Heart left ventricle (tissue), 16 donors: ENCODE measurements at regions not wholly inside any gene's neighbourhood (a gene's known extent, or its start where the extent isn't known, plus 50 kb on each side); places are given as distances from the start of the nearest gene placed in this dataset.
A peak's percentile ranks its signal among the peaks of the same experiment; 100 is the strongest.

Experiments
- ATAC-seq, 4 donors: fragments of 200-7000 bp; cut with Tn5 transposase; one replicate each; pipeline ENCODE4 v1.9.1; 2020 to 2022; ENCODE audit warnings: moderate library complexity in 4 of 4, mild to moderate bottlenecking in 3 of 4, moderate number of reproducible peaks in 1 of 4
- DNase-seq, 5 donors: peaks; one replicate each; pipeline ENCODE4 v3.0.0-alpha.2; 2020
- H3K27ac ChIP-seq, 12 donors: fragments of 200-600 bp; sonication (generic) in 4 of 12; one replicate each; pipeline versions ENCODE4 v1.5.0 to v1.8.0; 2016 to 2022; ENCODE audit warnings: mild to moderate bottlenecking in 2 of 12
- H3K27me3 ChIP-seq, 9 donors: fragments of 200-600 bp; sonication (generic) in 2 of 9; one replicate each; pipeline versions ENCODE4 v1.5.1 to v1.8.0; 2016 to 2022; ENCODE audit warnings: mild to moderate bottlenecking in 3 of 9
- H3K36me3 ChIP-seq, 9 donors: fragments of 200-600 bp; sonication (generic) in 2 of 9; one replicate each; pipeline versions ENCODE4 v1.5.0 to v1.8.0; 2018 to 2022; ENCODE audit warnings: mild to moderate bottlenecking in 2 of 9
- H3K4me1 ChIP-seq, 12 donors: fragments of 200-600 bp; sonication (generic) in 4 of 12; one replicate each; pipeline versions ENCODE4 v1.5.0 to v1.8.0; 2016 to 2022; ENCODE audit warnings: mild to moderate bottlenecking in 3 of 12
- H3K4me3 ChIP-seq, 12 donors: fragments of 200-600 bp; sonication (generic) in 4 of 12; one replicate each; pipeline versions ENCODE4 v1.5.0 to v1.8.0; 2017 to 2022; ENCODE audit warnings: mild to moderate bottlenecking in 9 of 12, moderate library complexity in 4 of 12
- H3K9me3 ChIP-seq, 12 donors: fragments of 200-600 bp; sonication (generic) in 4 of 12; one replicate each; pipeline versions ENCODE4 v1.5.0 to v1.8.0; 2016 to 2022; ENCODE audit warnings: mild to moderate bottlenecking in 1 of 12
- CTCF ChIP-seq, 12 donors: fragments of 200-600 bp; sonication (generic) in 4 of 12; IDR thresholded peaks; one replicate each; pipeline versions ENCODE4 v1.5.0 to v1.8.0; 2018 to 2022; ENCODE audit warnings: antibody characterized with exemption in 12 of 12, mild to moderate bottlenecking in 5 of 12
- POLR2A ChIP-seq, 2 donors: fragments of 450-650 bp; IDR thresholded peaks; one replicate each; pipeline ENCODE4 v1.6.1; 2017; ENCODE audit warnings: antibody characterized with exemption in 2 of 2, mild to moderate bottlenecking in 2 of 2, moderate library complexity in 2 of 2
- WGBS, 4 donors: extraction: QIAGEN DNeasy Blood & Tissue Kit in 2 of 4; methylation state at CpG; one replicate each; pipeline versions ENCODE4 v1.1.5 to v1.1.7; 2013 to 2018; 5-methylcytosine and 5-hydroxymethylcytosine counted together
- intact Hi-C, 10 donors: fragments of 100-400 bp; cut with DNase I; formaldehyde crosslinking; loops; one replicate each; pipeline versions ENCODE4 v1.11.1 to v1.14.2; 2022
- donor health status: ischemic (EF 13 %, LVEDD 7.1; RV severe dilation, severe dysfunction).
- donor health status: healthy with polysubstance abuse.
- donor health status: DM: no; HTN: yes; CAD: no.
- donor health status: DM: no; HTN: no; CAD: no.
- donor health status: ischemic (EF 25% LVEDD 6.9; RV normal size, moderate dysfunction).
- donor health status: ischemic (EF 25% LVEDD 5.7; RV mildly dilated, moderate dysfunction).
- donor health status: healthy.
- donor health status: DM: yes; HTN: yes; CAD: no.
- donor health status: ischemic (EF 35%, LVEDD 5.7; RV mildly dilated, moderate dysfunction).
- donor health status: nonischemic (EF 11% LVEDD 7.7; RV severe dilation, severe dysfunction).
- donor health status: DM: yes; HTN: yes; CAD: no.
- donor health status: PGD.
- donor health status: ischemic (EF 29% LVEDD 5.4; RV normal size, mild dysfunction).
- donor health status: nonischemic (EF 23%, LVEDD 6.1; RV moderate dilation, normal function).

GRCh38 chr20:58010666-58011065, 217.8 kb downstream of the ANKRD60 start:
- ATAC-seq (no peak), DNase-seq (peak in 1 of 5 donors; percentile 14)
- 88 to 93% (median 89%) methylated on average over 10 to 13 of the region's 13 CpGs for whole genome bisulfite sequencing, 4 donors
- Histone ChIP-seq H3K27me3 (no peaks in the 10 kb centered on the region), H3K9me3 (peaks cover 0 to 8% (median 0%) of the 10 kb centered on the region in 12 donors), H3K4me1 (peaks cover 0 to 3% (median 0%) of the 10 kb centered on the region in 12 donors), H3K36me3 (no peaks in the 10 kb centered on the region), H3K4me3 (no peak overlapping the region), H3K27ac (no peak overlapping the region)
- intact Hi-C loops = no loop called here
- no peak for TF ChIP-seq CTCF (IDR thresholded peaks at IDR 0.05)
- no peak for TF ChIP-seq POLR2A (IDR thresholded peaks at IDR 0.05)

- no peaks in the 10 kb centered on the region for H3K27me3 ChIP-seq
- TF ChIP-seq CTCF (IDR thresholded peaks at IDR 0.05) = no peak
- TF ChIP-seq POLR2A (IDR thresholded peaks at IDR 0.05) = no peak
- H3K4me1 ChIP-seq = peaks cover 0 to 3% (median 0%) of the 10 kb centered on the region in 12 donors
- no peak overlapping the region for H3K4me3 ChIP-seq
- no peaks in the 10 kb centered on the region for H3K36me3 ChIP-seq
- no peak overlapping the region for H3K27ac ChIP-seq
- 91 to 96% (median 95%) methylated on average over 7 of the region's 7 CpGs for WGBS, 4 donors
- peaks cover 0 to 3% (median 0%) of the 10 kb centered on the region in 12 donors for H3K9me3 ChIP-seq
- intact Hi-C loops = no loop called here
- DNase-seq (no peak), ATAC-seq (no peak)
Observed at GRCh38 chr20:58010186-58010585, 218.3 kb downstream of the ANKRD60 start.

- ATAC-seq (no peak), DNase-seq (no peak)
- Histone ChIP-seq H3K36me3 (no peaks in the 10 kb centered on the region), H3K4me1 (peaks cover 0 to 3% (median 0%) of the 10 kb centered on the region in 12 donors), H3K27ac (no peak overlapping the region), H3K27me3 (no peaks in the 10 kb centered on the region), H3K9me3 (no peaks in the 10 kb centered on the region), H3K4me3 (no peak overlapping the region)
- no peak for TF ChIP-seq CTCF (IDR thresholded peaks at IDR 0.05)
- no peak for TF ChIP-seq POLR2A (IDR thresholded peaks at IDR 0.05)
- intact Hi-C loops = no loop called here
- 74 to 85% (median 81%) methylated on average over 4 of the region's 4 CpGs for WGBS, 4 donors
Observed at GRCh38 chr20:58008866-58009265, 219.6 kb downstream of the ANKRD60 start.

GRCh38 chr20:58008413-58008812, 220.0 kb downstream of the ANKRD60 start:
- no peak for DNase-seq
- Histone ChIP-seq H3K9me3 (no peaks in the 10 kb centered on the region), H3K4me1 (peaks cover 0 to 3% (median 0%) of the 10 kb centered on the region in 12 donors), H3K27me3 (no peaks in the 10 kb centered on the region), H3K4me3 (no peak overlapping the region), H3K27ac (no peak overlapping the region), H3K36me3 (no peaks in the 10 kb centered on the region)
- WGBS, 4 donors = 72 to 86% (median 80%) methylated on average over 13 of the region's 13 CpGs
- no peak for ATAC-seq
- no peak for TF ChIP-seq CTCF (IDR thresholded peaks at IDR 0.05)
- no peak for TF ChIP-seq POLR2A (IDR thresholded peaks at IDR 0.05)
- intact Hi-C loops = no loop called here
